HepG2 (cell line): ENCODE measurements at regions not wholly inside any gene's neighbourhood (a gene's known extent, or its start where the extent isn't known, plus 50 kb on each side); places are given as distances from the start of the nearest gene placed in this dataset.

Experiments
- AKNA ChIP-seq: sonication (generic); formaldehyde crosslinking; IDR thresholded peaks from 2 replicates; pipeline ENCODE4 v1.4.0; 2020; ENCODE audit warnings: missing genetic modification reagents, borderline replicate concordance
- HDAC1 ChIP-seq: sonication (generic); formaldehyde crosslinking; IDR thresholded peaks from 2 replicates; pipeline ENCODE4 v1.5.1; 2020; ENCODE audit warnings: mild to moderate bottlenecking, missing genetic modification reagents
- HNF4A ChIP-seq: sonication (generic); formaldehyde crosslinking; IDR thresholded peaks from 2 replicates; pipeline ENCODE4 v1.4.0; 2020; ENCODE audit warnings: missing genetic modification reagents
- NCOA2 ChIP-seq: sonication (generic); formaldehyde crosslinking; IDR thresholded peaks from 2 replicates; pipeline ENCODE4 v1.8.0; 2022; ENCODE audit warnings: inconsistent platforms
- TBX2 ChIP-seq: sonication (generic); formaldehyde crosslinking; IDR thresholded peaks from 2 replicates; pipeline ENCODE4 v1.5.0; 2020; ENCODE audit warnings: missing genetic modification reagents, mild to moderate bottlenecking, borderline replicate concordance
- ZNF761 ChIP-seq: sonication (generic); formaldehyde crosslinking; conservative IDR thresholded peaks from 2 replicates; pipeline ENCODE4 v1.4.0; 2020; ENCODE audit warnings: mild to moderate bottlenecking, missing genetic modification reagents
- ZNF766 ChIP-seq: sonication (generic); formaldehyde crosslinking; IDR thresholded peaks from 2 replicates; pipeline ENCODE4 v1.5.0; 2020; ENCODE audit warnings: missing genetic modification reagents, borderline replicate concordance
- TF ChIP-seq, protein P1 (sequence below): sonication (generic); formaldehyde crosslinking; IDR thresholded peaks from 2 replicates; pipeline ENCODE4 v1.5.0; 2020; ENCODE audit warnings: mild to moderate bottlenecking, missing genetic modification reagents, borderline replicate concordance

- TF ChIP-seq AKNA: no peak
- peak; percentile 82 for TF ChIP-seq HNF4A
- 0 out of 2 replicates have a peak, but pooled peaks have one; percentile 22 for TF ChIP-seq TBX2 (CRISPR knock-in tag)
- no peak for TF ChIP-seq ZNF761 (CRISPR knock-in tag)
- TF ChIP-seq HDAC1 (CRISPR knock-in tag): no peak
- TF ChIP-seq, protein P1, sequence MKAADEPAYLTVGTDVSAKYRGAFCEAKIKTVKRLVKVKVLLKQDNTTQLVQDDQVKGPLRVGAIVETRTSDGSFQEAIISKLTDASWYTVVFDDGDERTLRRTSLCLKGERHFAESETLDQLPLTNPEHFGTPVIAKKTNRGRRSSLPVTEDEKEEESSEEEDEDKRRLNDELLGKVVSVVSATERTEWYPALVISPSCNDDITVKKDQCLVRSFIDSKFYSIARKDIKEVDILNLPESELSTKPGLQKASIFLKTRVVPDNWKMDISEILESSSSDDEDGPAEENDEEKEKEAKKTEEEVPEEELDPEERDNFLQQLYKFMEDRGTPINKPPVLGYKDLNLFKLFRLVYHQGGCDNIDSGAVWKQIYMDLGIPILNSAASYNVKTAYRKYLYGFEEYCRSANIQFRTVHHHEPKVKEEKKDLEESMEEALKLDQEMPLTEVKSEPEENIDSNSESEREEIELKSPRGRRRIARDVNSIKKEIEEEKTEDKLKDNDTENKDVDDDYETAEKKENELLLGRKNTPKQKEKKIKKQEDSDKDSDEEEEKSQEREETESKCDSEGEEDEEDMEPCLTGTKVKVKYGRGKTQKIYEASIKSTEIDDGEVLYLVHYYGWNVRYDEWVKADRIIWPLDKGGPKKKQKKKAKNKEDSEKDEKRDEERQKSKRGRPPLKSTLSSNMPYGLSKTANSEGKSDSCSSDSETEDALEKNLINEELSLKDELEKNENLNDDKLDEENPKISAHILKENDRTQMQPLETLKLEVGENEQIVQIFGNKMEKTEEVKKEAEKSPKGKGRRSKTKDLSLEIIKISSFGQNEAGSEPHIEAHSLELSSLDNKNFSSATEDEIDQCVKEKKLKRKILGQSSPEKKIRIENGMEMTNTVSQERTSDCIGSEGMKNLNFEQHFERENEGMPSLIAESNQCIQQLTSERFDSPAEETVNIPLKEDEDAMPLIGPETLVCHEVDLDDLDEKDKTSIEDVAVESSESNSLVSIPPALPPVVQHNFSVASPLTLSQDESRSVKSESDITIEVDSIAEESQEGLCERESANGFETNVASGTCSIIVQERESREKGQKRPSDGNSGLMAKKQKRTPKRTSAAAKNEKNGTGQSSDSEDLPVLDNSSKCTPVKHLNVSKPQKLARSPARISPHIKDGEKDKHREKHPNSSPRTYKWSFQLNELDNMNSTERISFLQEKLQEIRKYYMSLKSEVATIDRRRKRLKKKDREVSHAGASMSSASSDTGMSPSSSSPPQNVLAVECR: no peak
- TF ChIP-seq NCOA2: no peak
- TF ChIP-seq ZNF766: no peak
Measured at GRCh38 chr6:131367206-131367873, 205.7 kb upstream of the ARG1 start (continued).
